Smooth muscle cell (in vitro differentiated cells): ENCODE measurements at regions not wholly inside any gene's neighbourhood (a gene's known extent, or its start where the extent isn't known, plus 50 kb on each side); places are given as distances from the start of the nearest gene placed in this dataset.

Experiments used
- DNase-seq: peaks from one replicate; lab custom pipeline; 2025; ENCODE audit not compliant: unreplicated experiment; lab: John Stamatoyannopoulos, UW
- H2AFZ ChIP-seq: fragments of 200-600 bp; sonication (generic); 2 replicates; pipeline ENCODE4 v1.6.0; 2016; ENCODE audit warnings: antibody characterized with exemption, low read depth, mild to moderate bottlenecking
- H3F3A ChIP-seq: fragments of 200-600 bp; sonication (generic); 2 replicates; pipeline ENCODE4 v1.6.0; 2017; ENCODE audit warnings: antibody characterized with exemption, low read depth
- H3K27ac ChIP-seq: fragments of 200-600 bp; sonication (generic); 2 replicates; pipeline ENCODE4 v1.5.1; 2016; ENCODE audit warnings: low read depth, mild to moderate bottlenecking
- H3K27me3 ChIP-seq: fragments of 200-600 bp; sonication (generic); 2 replicates; pipeline ENCODE4 v1.6.1; 2016; ENCODE audit warnings: low read depth, mild to moderate bottlenecking
- H3K36me3 ChIP-seq: fragments of 200-600 bp; sonication (generic); 2 replicates; pipeline ENCODE4 v1.5.1; 2016; ENCODE audit warnings: low read depth
- H3K4me1 ChIP-seq: fragments of 200-600 bp; sonication (generic); 2 replicates; pipeline ENCODE4 v1.5.1; 2016; ENCODE audit warnings: low read depth
- H3K4me2 ChIP-seq: fragments of 200-600 bp; sonication (generic); 2 replicates; pipeline ENCODE4 v1.6.0; 2016; ENCODE audit warnings: mild to moderate bottlenecking
- H3K4me3 ChIP-seq: fragments of 200-600 bp; sonication (generic); 2 replicates; pipeline ENCODE4 v1.5.1; 2016; ENCODE audit warnings: mild to moderate bottlenecking
- H3K79me2 ChIP-seq: fragments of 200-600 bp; sonication (generic); 2 replicates; pipeline ENCODE4 v1.6.0; 2016; ENCODE audit warnings: low read depth, mild to moderate bottlenecking
- H3K9ac ChIP-seq: fragments of 200-600 bp; sonication (generic); 2 replicates; pipeline ENCODE4 v1.6.0; 2016; ENCODE audit warnings: low read depth
- H3K9me3 ChIP-seq: fragments of 200-600 bp; sonication (generic); replicated peaks from 2 replicates; pipeline ENCODE4 v1.5.1; 2016; ENCODE audit warnings: low read depth
- H4K20me1 ChIP-seq: fragments of 200-600 bp; sonication (generic); 2 replicates; pipeline ENCODE4 v1.6.0; 2016; ENCODE audit warnings: low read depth
- WGBS: methylation state at CpG from one replicate; pipeline ENCODE4 v1.1.7; 2016; ENCODE audit warnings: low lambda C conversion rate; 5-methylcytosine and 5-hydroxymethylcytosine counted together
- TF ChIP-seq, protein P1 (sequence below): fragments of 200-600 bp; sonication (generic); IDR thresholded peaks from 2 replicates; pipeline ENCODE4 v1.5.1; 2017; ENCODE audit warnings: borderline replicate concordance, mild to moderate bottlenecking, antibody characterized with exemption; ENCODE audit not compliant: insufficient read depth, poor library complexity, severe bottlenecking

DNA sequence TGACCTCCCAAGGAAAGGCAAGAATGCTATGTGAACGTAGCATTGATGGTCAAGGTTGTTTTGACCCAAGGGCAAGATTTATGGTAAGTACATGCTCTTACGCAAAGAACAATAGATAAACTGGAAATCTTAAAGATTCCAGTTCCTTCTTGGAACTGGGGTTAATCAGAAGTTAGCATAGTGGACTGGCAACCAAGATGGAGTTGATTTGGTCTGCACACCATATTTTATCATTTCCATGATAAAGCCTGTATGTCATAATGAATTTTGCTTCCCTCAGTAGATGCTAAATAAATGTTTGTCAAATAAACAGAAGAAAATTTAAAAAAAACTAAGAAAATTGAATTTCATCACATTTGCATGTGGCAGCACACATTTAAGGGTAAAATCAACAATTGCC lies 242.4 kb upstream of the MEF2C start:
- Histone ChIP-seq H3K36me3 (no peaks in the 10 kb centered on the region), H4K20me1 (no peaks in the 10 kb centered on the region)
- 94% methylated on average over 2 of the region's 2 CpGs for WGBS

DNA sequence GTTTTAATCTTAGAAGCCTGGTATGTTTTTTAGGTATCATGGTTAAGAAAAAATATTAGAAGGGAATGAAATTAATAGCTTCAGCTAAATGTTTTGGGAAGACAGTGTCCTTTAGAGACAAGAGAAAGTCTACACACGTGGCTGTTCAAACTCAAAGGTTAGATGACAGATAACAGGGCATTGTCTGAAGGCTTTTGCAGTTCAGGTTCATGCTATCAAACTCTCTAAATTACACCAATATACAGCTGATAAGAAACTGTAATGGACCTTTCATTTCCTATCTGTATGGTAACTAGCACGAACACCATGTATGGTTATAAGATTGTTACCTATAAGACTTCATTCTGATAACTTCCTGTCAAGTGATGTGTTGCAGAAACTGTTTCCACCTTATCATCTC lies 240.6 kb upstream of the MEF2C start:
- 80% methylated on average over 2 of the region's 2 CpGs for WGBS
- Histone ChIP-seq H4K20me1 (no peaks in the 10 kb centered on the region), H3K27me3 (no peaks in the 10 kb centered on the region), H3K4me1 (no peaks in the 10 kb centered on the region), H3K27ac (no peak overlapping the region), H3K4me3 (no peak overlapping the region), H3K79me2 (no peaks in the 10 kb centered on the region), H3K36me3 (no peaks in the 10 kb centered on the region), H3F3A (no peaks in the 10 kb centered on the region), H3K4me2 (no peak overlapping the region), H3K9me3 (no peaks in the 10 kb centered on the region), H3K9ac (no peak overlapping the region), H2AFZ (no peak overlapping the region)
- TF ChIP-seq, protein P1, sequence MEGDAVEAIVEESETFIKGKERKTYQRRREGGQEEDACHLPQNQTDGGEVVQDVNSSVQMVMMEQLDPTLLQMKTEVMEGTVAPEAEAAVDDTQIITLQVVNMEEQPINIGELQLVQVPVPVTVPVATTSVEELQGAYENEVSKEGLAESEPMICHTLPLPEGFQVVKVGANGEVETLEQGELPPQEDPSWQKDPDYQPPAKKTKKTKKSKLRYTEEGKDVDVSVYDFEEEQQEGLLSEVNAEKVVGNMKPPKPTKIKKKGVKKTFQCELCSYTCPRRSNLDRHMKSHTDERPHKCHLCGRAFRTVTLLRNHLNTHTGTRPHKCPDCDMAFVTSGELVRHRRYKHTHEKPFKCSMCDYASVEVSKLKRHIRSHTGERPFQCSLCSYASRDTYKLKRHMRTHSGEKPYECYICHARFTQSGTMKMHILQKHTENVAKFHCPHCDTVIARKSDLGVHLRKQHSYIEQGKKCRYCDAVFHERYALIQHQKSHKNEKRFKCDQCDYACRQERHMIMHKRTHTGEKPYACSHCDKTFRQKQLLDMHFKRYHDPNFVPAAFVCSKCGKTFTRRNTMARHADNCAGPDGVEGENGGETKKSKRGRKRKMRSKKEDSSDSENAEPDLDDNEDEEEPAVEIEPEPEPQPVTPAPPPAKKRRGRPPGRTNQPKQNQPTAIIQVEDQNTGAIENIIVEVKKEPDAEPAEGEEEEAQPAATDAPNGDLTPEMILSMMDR = no peak
- DNase-seq = no peak

More for the DNA sequence above, 242.4 kb upstream of the MEF2C start:
- Histone ChIP-seq H2AFZ (no peak overlapping the region), H3K4me2 (no peak overlapping the region), H3K4me3 (no peak overlapping the region), H3K9me3 (no peaks in the 10 kb centered on the region), H3K27me3 (no peaks in the 10 kb centered on the region), H3K9ac (no peak overlapping the region), H3K79me2 (no peaks in the 10 kb centered on the region), H3F3A (no peaks in the 10 kb centered on the region), H3K27ac (no peak overlapping the region), H3K4me1 (no peaks in the 10 kb centered on the region)
- DNase-seq = no peak
- TF ChIP-seq, protein P1 = no peak

GRCh38 chr5:89120719-89121118 lies 237.7 kb upstream of the MEF2C start:
- H4K20me1 ChIP-seq = no peaks in the 10 kb centered on the region
- H3K4me2 ChIP-seq = no peak overlapping the region
- no peak for DNase-seq
- H3K79me2 ChIP-seq = no peaks in the 10 kb centered on the region
- no peaks in the 10 kb centered on the region for H3K4me1 ChIP-seq
- TF ChIP-seq, protein P1 = no peak
- H3F3A ChIP-seq = no peaks in the 10 kb centered on the region
- no peaks in the 10 kb centered on the region for H3K27me3 ChIP-seq
- no peaks in the 10 kb centered on the region for H3K9me3 ChIP-seq
- no peak overlapping the region for H3K27ac ChIP-seq
- H2AFZ ChIP-seq = no peak overlapping the region
- H3K4me3 ChIP-seq = no peak overlapping the region
- WGBS = 80% methylated on average over 3 of the region's 3 CpGs
- no peak overlapping the region for H3K9ac ChIP-seq
- no peaks in the 10 kb centered on the region for H3K36me3 ChIP-seq

DNA sequence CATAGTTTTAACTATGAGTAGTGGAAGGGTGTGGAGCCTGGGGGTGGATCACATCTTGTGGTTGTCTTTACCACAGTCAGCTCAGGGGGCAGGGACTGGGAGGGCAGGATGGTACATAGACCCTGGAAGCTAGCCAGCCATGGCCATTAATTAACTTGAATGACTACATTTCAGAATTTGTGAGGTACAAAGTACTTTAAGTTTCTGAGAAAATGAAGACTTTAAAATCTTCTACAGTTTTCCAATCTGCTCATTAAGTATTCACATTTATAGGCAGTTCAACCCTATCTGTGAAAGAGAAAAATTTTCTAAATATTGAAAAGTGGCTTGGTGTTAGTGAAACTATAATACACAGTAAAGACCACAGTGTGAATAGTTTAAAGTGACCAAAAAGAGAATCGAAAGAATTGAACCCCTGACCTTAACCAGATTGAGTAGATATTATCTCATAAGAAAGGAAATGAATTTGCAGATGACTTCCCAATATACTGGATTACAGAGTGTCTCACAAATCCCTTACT lies 234.2 kb upstream of the MEF2C start:
- H4K20me1 ChIP-seq = no peaks in the 10 kb centered on the region
- H2AFZ ChIP-seq = no peak overlapping the region
- H3K79me2 ChIP-seq = no peaks in the 10 kb centered on the region
- no peak overlapping the region for H3K27ac ChIP-seq
- H3K9ac ChIP-seq = no peak overlapping the region
- H3K4me2 ChIP-seq = no peak overlapping the region
- H3K27me3 ChIP-seq = no peaks in the 10 kb centered on the region
- 88% methylated on average over 1 of the region's 1 CpG for WGBS
- H3K4me3 ChIP-seq = no peak overlapping the region
- TF ChIP-seq, protein P1 = no peak
- H3K9me3 ChIP-seq = no peaks in the 10 kb centered on the region
- no peaks in the 10 kb centered on the region for H3K36me3 ChIP-seq
- no peaks in the 10 kb centered on the region for H3K4me1 ChIP-seq
- DNase-seq = no peak
- H3F3A ChIP-seq = no peaks in the 10 kb centered on the region
